ENCODE measurements at regions not wholly inside any gene's neighbourhood (a gene's known extent, or its start where the extent isn't known, plus 50 kb on each side); places are given as distances from the start of the nearest gene placed in this dataset.
A peak's percentile ranks its signal among the peaks of the same experiment; 100 is the strongest.

DNA sequence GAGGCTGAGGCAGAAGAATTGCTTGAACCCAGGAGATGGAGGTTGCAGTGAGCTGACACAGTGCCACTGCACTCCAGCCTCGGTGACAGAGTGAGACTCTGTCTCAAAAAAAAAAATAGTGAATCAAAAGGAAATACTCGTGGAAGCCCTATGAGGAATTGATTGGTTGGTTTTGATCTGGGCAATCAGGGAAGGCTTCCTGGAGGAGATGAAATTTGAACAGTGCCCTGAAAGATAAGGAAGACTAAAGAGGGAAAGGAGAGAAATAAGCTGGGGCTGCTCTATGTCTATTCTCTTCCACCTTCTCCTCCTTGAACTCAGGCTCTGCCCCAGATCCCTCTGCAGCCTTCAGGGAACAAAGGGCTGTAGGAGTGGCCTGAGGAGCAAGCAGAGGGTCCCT is 54.1 kb downstream of the IRF2BPL start:
- DNase-seq (ENCODE audit: low read depth in 3 of 3), result no peak

- DNase-seq (ENCODE audit: low read depth in 3 of 3), result no peak
Observed at GRCh38 chr14:76971549-76971948, 57.0 kb downstream of the IRF2BPL start.

DNA sequence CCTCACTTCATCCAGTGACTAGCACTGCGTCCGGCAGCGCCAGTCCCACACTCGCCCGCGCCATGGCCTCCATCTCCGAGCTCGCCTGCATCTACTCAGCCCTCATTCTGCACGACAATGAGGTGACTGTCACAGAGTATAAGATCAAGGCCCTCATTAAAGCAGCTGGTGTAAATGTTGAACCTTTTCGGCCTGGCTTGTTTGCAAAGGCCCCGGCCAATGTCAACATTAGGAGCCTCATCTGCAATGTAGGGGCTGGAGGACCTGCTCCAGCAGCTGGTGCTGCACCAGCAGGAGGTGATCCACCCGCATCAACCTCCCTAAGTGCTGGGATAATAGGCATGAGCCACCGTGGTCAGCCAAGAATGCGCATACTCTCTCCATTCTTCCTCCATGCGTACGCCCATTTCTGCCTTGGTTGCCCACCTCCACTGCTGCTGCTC is 59.9 kb downstream of the IRF2BPL start:
- DNase-seq (ENCODE audit: low read depth in 3 of 3), result no peak

GRCh38 chr14:76967788-76968187 is 60.7 kb downstream of the IRF2BPL start:
- DNase-seq (ENCODE audit: low read depth in 3 of 3), result no peak

- DNase-seq (ENCODE audit: low read depth in 3 of 3), result no peak
Observed at GRCh38 chr14:76965232-76965631, 63.3 kb downstream of the IRF2BPL start.

DNA sequence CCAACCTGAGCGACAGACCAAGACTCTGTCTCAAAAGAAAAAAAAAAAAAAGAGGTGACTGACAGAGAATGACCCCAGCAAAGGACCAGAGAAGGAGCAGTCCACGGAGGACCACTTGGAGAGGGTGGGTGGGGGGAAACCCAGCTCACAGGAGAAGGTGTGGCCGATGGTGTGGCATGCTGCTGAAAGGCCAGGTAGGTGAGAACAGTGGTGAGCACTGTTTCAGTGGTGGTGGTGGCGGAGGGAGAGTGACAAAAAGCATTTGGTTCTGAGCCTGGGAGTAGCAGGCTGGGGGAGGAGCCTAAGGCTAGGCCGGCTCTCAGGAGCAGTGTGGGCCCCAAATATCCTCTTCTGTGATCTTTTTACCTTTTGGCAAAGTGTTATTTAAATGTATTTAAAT is 63.8 kb downstream of the IRF2BPL start:
- DNase-seq (ENCODE audit: low read depth in 3 of 3), result no peak

DNA sequence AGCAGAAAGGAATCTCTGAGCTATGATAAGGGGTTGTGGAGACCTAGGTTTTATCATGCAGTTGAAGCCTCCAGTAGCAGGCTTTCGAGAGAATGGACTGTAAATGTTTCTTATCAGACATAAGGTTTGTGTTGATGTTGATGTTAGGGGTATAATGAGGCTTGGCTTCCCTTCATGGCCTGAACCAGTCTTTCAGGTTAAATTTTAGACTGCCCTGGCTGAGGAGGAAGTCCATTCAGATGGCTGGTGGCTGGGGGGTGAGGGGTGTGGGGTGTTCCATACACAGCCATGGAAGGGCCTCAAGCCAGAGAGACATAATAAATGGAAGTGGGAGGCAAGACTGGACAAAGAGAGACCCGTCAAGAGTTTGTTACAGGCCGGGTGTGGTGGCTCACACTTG is 65.1 kb downstream of the IRF2BPL start:
- DNase-seq (ENCODE audit: low read depth in 3 of 3), result no peak

DNA sequence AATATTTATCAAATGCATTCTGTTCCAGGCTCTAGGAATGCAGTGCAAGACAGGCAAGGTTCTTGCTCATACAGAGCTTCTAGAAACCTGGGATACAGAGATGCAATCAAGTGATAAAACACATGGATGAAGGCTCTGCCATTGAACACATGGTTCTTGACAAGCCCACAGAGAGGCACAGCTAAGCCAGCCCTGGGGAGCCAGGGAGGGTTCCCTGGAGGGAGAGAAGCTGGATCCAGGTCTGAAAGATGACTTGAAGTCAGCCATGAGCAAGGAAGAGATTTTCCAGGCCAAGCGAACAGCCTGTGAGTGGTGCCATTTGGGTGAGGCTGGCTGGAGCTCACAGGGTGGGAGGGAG is 66.2 kb downstream of the IRF2BPL start:
- no peak for DNase-seq (ENCODE audit: low read depth in 3 of 3)

DNA sequence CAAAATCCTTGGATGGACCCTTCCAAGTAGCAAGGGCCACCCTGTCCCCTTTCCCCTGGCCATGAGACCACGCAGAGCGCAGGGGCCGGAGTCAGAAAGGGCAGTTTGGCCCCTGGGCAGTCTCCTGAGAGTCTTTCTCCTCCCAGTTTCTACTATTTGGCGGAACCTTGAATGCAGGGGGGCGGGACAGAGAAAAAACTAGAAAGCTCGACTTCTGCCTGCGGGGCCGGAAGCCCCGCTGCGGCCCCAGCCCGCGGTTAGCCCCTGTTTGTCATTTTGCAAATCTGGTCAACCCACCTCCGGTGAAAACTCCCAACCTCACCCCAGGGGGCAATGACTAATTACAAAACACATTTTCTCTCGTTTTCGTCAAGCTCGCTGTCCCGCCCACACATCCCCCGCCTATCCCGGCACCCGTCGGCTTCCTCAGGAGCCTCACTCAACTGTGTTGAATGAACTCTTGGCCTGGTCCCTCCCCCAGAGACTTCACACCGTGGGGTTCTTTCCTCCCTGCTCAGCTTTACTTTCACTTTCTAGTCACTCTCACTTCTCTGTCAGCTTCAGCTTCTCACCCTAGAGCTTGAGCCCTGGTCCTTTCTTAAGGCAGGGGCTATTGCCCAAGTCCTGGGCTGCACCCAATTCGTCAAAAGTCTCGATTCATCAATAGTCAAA is 66.7 kb downstream of the IRF2BPL start:
- peak; percentile 98 to 99 (median 99) for DNase-seq (ENCODE audit: low read depth in 3 of 3)

- no peak for DNase-seq (ENCODE audit: low read depth in 3 of 3)
Observed at GRCh38 chr14:76958980-76959710, 69.4 kb downstream of the IRF2BPL start.

DNA sequence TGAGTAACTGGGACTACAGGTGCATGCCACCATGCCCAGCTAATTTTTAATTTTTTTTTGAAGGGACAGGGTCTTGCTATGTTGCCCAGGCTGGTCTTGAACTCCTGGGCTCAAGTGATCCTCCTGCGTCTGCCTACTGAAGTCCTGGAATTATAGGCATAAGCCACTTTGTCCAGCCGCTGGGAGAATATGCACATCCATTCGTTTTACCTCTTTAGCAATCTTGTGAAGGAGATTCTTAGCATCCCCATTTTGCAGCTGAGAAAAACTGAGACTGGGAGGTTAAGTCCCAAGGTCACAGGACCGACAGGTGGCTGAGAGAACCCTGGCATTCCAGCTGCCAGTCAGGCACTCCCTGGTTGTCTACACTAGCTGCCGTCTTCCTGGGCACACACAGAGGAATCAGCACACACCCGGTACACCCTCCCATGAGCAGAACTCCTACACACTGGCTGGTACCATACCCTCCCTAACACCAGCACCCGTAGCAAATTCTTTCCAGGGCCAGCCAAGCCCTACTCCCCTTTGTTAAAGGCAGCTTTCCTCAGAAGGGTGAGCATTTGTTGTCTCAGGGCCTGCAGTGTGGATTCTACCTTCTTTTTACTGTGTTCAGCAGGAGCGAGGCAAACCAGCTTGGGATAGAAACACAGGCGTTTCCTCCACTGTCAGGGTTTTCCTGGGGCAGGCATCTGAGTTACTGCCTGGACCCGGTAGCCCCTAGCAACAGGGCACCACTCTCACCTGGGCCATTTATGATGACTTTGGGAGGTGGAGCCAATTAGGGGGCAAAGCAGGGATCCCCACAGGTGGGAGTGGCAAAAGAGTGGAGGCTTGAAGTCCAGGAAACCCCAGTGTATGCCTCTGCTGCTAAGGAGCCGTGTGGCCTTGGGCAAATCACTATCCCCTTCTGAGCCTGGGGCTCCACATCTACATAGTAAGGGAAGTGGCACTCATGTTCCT is 70.2 kb downstream of the IRF2BPL start:
- no peak for DNase-seq (ENCODE audit: low read depth in 3 of 3)

DNA sequence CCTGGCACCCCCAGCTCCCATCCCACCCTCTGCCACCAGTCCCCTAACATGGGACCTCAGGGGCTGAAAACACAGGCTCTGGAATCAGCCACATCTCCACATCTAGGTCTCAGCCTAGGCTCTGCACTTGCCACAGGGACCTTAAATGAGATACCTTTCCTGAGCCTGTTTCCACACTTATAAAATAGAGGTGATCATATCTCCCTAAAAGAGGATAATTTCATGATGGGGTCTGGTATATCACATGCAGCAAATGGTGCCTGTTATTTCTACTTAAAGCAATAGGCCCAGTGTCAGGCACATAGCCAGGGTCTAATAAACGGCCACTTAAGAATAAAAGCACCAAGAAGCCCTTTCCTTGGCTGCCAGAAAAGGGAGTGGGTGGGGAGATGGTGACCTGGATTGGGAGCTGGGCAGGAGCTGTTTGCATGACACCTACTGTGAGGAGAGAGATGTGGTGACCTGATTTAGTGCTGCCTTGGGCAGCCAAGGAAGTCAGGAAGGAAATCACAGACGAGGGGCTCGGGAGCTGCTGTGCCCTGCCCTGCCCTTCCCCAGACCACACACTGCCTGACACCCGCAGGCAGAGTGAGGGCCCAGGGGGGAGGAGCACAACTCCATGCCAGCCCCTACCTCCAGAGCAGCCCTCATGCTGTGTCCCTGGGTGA is 71.2 kb downstream of the IRF2BPL start:
- DNase-seq (ENCODE audit: low read depth in 3 of 3), result no peak

DNA sequence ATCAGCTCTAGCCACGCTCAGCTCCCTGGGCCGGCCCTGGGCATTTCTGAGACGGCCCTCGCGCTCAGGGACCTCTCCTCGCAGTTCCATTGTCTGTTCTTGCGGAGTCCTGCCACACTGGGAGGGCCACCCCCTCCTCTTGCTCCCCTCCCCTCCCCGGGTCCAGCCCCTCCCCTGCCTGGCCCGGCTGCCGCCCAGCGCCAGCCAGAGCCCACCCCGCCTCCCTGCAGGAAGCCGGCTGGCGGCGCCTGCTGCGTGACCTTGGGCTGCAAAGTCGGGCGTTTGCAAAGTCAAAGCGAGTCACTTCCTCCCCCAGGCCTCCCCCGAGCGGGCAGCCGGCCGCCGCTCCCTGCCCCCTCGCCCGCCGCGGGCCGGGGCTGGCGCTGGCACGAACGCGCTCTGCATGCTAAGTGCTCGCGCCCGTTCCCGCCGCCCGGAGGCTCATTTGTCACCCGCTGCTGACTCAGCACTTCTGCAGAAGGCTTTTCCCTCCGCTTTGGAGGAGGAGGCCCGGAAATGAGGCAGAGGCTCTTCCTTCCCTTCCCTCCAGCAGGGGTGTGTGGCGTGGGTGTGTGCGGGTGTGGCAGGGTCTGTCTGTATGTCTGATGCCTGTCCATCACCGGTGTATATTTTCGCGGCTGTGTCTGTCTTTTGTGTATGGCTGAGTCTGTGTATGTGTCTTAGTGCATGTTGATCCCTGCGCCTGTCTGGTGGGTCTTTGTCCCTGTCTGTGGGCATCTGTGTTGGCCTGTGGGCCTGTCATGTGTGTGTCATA is 72.0 kb downstream of the IRF2BPL start:
- peak; percentile 83 to 89 (median 86) for DNase-seq (ENCODE audit: low read depth in 3 of 3)

DNA sequence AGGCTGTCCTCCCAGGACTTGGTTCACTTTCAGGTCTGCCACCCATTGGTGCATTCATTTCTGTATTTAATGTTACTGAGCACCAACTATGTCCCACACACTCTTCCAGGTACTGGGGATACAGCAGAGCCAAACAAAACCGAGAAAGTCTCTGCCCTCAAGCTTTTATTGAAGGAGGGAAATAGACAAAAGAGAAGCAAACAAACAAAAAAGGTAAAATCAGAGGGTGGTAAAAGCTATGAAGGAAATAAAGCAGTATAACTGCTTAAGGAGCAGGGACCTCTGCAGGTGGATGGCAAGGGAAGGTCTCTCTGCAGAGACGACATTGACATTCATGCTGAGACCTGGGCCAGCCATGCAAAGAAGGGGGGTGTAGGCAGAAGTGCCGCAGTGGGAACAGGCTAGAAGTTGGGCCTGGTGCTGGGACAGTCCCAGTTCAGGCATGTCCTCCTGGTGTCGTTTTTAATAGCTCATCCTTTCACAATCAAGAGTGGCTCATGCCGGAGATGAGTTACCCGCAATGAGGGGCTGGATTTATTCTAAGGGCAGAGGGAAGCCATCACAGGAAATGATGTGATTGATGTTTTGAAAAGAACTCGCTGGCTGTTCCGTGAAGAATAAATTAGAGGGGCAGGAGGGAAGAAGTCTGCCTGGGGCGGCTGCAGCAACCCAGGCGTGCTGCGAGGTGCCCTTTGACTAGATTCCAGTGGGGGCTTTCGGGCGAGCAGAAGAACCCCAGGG is 72.8 kb downstream of the IRF2BPL start:
- DNase-seq (ENCODE audit: low read depth in 3 of 3), result peak in 2 of 3 donors; percentile 21 to 57

GRCh38 chr14:76954394-76955190 is 73.9 kb downstream of the IRF2BPL start:
- no peak for DNase-seq (ENCODE audit: low read depth in 3 of 3)

DNA sequence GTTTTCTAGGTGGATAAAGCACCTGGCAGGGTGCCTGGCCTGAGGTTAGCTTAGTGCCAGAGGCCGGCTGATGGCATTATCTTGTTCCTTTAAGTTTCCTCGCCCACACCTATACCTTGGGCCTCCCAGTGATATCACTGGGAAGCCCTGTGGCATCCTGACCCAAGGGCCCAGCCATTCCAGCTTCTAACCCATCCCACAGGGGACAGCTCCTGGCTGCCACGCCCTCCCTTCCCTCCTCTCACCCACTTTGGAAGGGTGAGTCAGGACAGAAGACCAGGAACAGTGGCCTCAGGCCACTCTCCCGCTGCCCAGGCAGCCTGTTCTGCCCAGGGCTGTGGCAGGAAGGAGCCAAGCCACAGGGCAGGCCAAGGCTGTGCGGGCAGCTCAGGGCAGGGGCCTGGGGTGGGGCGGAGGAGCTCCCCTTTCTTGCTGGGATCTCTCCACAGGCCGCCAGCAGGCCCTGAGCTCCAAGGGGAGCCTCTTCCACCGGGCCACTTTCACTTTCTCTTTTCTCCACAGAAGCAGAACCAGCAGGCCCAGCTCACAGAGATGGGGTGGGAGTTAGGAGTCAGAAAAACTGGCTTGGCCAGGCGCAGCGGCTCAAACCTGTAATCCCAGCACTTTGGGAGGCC is 75.1 kb downstream of the IRF2BPL start:
- DNase-seq (ENCODE audit: low read depth in 3 of 3), result no peak

GRCh38 chr14:76951166-76951565 is 77.3 kb downstream of the IRF2BPL start:
- DNase-seq (ENCODE audit: low read depth in 3 of 3), result no peak

DNA sequence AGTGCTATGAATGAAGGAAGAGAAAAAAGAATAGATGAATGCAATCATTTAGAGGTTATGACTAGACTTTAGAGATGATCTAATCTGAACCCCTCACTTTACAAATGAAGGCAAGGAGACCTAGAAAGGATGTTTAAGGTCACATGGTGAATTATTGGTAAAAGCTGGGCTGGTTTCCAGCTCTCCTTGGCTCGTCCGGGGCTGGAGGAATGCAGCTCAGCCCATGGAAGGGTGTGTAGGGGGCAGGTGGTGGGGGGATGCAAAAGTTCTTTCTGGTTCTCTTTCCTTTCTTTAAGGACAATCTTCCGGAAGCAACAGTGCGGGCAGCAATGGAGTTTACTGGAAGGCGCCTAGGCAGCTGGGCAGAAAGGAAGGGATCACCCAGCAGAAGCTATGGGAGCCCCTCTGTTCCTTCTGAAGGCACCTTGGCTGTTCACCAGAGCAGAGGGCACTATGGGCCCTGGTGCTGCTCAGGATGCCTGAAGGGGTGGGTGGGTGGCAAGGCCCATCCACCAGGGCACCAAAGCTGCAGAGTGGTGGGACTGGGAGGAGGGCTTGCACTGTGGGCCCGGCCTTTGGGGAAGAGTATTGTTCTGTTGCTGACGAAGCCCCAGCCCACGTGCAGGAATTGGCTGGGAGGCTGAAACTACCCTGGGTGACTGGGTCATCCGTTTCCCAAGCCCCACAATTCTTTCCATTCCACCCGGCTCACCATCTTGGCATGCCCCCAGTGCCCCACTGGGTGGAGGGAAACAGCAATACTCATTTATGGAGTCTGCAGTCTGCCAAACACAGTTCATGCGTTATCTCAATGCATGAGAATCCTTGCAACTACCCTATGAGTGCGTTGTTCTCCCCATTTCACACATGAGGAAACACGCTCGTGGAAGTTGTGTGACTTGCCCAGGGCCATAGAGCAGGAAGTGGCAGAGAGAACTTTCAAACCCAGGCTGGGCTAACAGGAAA is 78.2 kb downstream of the IRF2BPL start:
- no peak for DNase-seq (ENCODE audit: low read depth in 3 of 3)
